GM18907 (cell line): ENCODE measurements at regions not wholly inside any gene's neighbourhood (a gene's known extent, or its start where the extent isn't known, plus 50 kb on each side); places are given as distances from the start of the nearest gene placed in this dataset.
"Not testable (repeated sequence)": the region's sequence is repeated elsewhere in the genome, so short reads cannot be mapped to it uniquely, and the experiment has no call there.

Source experiments
- ATAC-seq: cut with Tn5 transposase; IDR thresholded peaks from one replicate; pipeline ENCODE4 v1.9.1; 2021; ENCODE audit warnings: mild to moderate bottlenecking, moderate library complexity; ENCODE audit not compliant: unreplicated experiment

- no peak for ATAC-seq
These were observed 300.2 kb upstream of the VCX start for GRCh38 chrX:7542587-7543380.

DNA sequence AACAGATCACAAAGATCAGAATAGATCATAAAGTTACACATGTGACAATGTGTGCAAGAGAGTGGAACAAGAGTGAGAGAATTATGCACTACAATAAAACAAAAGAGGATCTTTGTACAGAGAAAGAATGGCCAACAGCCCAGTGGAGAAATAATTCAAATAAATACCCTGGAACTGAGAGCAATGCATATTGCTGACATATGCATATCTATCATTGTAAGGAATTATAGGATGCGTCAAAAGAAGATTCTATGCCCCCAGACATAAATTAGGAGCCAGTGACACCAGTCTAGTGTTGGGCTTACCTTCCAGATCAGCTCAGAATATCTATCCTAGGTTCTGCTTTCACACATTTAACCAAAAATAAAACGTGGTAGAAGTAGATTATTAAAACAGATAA is 320.1 kb upstream of the VCX start:
- no peak for ATAC-seq

GRCh38 chrX:7515681-7516413 is 327.1 kb upstream of the VCX start:
- no peak for ATAC-seq

DNA sequence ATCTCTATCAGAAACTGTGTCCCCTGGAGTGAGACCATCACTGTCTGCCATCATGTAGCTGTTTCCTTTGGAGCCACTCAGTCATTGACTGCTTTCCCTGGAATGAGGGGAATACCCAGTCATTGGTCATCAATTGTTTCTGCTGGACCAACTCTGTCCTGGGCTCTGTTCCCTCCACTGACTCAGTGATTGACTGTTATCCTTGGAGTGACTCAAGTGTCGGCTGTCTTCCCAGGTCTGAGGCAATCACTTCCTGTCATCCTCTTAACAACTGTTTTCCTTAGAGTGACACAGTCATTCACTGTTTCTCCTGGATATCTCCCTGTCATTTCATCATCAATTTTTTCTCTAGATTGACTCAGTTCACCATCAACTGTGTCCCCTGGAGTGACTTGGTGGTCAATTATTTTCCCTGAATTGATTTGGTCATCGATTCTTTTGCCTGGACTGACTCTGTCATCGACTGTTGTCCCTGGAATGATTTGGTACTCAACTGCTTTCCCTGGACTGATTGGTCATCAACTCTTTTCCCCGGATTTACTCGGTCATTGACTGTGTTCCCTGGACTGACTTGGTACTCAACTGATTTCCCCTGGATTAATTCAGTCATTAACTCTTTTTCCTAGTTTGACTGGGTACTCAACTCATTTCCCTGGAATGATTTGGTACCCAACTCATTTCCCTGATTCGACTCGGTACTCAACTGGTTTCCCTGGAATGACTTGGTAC is 327.9 kb upstream of the VCX start:
- ATAC-seq, result no peak

DNA sequence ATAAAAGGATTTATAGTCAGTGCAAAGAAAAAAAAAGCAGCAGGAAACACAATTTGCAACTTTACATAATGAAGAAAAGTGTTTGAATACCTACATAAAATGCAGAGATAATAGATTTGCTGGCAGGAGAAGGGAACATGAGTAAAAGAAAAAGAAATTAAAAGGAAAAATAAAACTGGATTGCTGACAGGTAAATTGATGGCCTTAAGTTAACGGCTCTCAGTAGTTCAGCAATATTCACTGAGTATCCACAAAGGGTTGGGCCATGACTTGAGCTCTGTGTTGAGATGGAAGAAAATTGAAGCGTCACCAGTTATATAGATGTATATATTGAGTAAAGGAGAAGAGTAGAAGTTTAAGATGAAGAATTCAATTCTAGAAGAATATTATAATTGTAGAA is 330.1 kb upstream of the VCX start:
- ATAC-seq, result no peak

DNA sequence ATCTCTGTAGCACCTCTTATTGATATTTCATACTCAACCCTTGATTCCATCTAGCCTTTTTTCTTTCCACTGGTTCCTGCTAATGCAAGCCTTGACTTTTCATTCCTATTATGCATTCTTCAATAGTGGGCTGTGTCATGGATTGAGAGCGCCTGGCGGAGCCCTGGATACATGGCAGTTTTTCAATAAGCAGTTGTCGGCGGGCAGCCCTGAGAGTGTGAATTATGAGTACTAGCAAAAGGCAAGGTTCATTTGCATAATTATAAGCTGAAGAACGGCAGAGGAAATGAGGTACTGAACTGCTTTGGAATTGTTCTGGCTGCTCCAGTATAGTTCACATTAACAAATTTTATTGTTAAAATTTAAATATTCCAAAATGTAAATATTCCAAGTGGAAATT is 339.7 kb upstream of the VCX start:
- ATAC-seq, result no peak

- ATAC-seq, result no peak
These were observed 342.6 kb upstream of the VCX start for GRCh38 chrX:7500386-7500785.

DNA sequence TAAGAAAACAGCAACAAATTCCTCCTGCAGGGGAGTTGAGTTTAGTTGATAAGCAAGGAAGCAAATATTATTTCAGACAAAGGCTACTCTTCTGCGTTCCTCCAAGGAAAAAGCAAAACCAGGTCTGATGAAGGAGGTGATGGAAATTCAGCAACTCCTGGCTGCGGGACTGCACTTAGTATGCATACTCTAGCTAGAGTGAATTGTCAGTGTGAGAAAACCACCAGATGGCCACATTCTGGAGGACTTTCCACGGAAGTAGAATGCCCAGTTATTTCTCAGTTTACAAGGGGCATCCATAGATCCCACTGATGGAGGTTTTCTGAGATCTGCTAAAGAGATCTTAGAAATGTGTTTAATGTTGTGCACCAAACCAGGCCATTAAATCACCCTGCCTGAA is 338.6 kb upstream of the PUDP start:
- no peak for ATAC-seq

DNA sequence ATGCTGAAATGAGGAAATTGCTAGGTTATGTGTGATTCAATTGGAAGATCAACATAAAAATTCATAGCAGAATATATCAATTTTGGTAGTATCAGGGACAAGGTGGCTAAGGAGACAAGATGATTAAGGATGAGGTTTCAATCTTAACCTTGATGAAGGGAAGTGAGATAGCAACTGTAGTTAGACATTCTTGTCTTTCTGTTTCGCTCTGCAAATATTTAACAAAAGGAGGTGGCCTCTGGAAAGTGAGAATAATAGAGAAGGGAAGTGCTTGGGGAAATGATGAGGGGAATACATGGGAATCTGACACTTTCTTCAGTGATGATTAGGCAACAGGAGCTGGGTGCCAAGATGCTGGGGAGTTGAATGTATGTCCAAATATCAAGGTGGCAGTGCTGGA is 337.1 kb upstream of the PUDP start:
- ATAC-seq, result peak; percentile 45

GRCh38 chrX:7480721-7481120 is 332.8 kb upstream of the PUDP start:
- ATAC-seq, result no peak

DNA sequence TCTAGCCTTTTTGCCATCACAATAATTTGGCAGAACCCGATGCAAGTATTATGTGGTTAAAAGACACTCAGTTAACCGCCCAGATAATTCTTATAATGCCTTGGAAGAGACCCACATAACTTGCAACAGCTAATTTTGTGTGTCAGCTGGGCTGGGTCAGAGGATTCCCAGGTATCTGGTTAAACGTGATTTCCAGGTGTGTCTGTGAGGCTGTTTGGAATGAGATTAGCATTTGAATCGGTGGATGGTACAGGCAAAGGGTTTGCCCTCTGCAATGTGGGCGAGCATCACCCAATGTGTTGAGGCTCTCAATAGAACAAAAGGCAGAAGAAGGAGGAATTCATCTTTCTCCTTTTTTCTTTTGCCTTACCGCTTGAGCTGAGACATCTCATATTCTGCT is 314.2 kb upstream of the PUDP start:
- no peak for ATAC-seq

DNA sequence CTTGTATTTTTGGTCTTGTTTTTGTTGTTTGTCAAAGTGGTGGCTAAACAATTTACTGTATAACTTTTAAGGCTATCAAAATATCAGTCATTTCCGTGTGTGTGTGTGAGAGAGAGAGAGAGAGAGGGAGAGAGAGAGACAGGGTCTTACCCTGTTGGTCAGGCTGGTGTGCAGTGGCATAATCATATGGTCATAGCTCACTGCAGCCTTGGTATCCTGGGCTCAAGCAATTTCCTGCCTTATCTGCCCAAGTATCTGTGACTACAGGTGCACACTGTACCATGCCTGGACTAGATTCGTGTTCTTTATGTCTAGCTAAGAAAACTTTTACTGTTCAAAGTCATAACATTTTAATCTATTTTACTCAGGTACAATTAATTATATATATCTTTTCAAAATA is 313.1 kb upstream of the PUDP start:
- not testable (repeated sequence) for ATAC-seq

DNA sequence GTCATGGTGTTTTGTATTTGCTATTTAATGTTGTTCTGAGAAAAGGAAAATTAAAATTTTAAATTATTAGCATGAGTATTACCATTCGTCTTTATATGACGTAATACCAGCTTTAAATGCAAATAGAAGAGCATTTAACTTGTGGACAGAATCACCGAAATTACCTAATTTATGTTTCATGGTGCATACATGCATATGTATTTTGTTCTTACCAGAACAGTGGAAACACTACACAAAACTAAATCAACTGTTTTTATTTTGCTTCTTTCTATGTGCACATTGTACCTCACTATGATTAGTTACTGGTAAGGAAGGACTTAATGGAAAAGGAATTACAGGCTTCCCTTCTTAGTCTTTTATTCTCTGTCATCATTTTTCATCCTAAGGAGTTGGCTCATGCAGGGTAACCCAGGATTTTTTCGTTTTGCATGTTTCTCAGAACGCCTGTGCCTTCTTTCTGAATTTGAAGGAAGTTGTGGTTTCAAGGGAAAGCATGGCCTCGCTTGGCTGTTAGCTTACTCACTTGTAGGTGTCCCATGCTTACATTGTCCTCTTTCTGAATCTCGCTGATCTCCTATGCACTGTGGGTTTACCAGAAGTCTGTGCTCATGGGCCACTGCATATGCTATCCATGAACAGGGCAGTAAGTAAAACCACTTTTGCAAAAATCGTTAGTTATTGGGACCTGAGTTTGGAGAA is 300.0 kb upstream of the PUDP start:
- no peak for ATAC-seq

DNA sequence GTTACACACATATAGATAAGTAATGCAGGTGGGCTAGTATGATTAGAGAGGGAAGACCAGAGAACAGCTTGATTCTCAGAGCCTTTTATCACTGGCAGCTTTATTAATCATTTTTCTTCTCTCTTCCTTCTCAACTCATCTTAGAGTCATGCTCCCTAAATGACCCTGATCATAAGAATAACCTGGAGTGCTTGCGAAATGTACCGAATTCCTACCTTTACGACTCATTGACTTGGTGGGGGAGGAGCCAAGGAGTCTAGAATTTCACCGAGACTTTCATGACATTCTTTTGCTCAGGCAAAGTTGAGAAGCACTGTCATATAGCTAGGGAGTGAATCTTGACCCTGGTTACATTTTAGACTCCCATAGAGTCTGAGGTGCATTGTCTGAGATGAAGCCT is 298.9 kb upstream of the PUDP start:
- no peak for ATAC-seq

- peak; percentile 96 for ATAC-seq
These were observed 297.0 kb upstream of the PUDP start for GRCh38 chrX:7444967-7445366.

GRCh38 chrX:7441586-7441985 is 293.6 kb upstream of the PUDP start:
- no peak for ATAC-seq

GRCh38 chrX:7435822-7436221 is 287.9 kb upstream of the PUDP start:
- no peak for ATAC-seq

DNA sequence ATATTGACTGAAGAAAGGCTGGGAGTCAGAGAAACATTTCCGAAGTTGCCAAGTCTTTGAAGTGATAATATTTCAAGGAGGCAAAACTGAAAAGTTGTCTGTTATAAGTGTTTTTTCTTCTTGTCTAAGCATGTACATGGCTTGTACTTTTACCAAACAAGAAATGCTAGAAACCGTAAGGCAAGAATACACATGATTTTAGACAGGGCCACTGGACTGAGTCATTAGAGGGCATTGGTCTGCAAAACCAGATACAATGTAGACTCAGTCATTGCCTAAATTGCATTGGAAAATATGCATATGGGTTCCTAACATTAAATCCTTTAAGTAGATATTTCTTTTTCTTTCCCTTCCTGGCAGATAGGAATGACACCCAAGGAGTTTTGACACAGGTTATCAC is 284.9 kb upstream of the PUDP start:
- no peak for ATAC-seq

DNA sequence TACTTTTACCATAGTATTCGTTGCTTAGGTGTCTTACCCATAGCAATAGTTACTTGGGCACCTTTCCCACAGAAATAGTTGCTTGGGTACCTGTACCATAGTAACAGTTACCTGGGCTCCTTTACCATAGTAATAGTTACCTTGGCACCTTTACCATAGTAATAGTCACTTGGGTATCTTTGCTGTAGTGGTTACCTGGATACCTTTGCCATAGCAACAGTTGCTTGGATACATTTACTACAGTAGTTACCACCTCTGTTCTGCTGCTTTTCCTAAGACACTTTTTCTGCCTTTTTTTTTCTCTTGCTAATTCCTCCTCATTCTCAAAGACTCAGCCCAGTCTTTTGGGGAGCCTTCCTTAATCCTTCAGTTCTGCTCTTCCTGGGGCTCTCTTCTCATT is 272.8 kb upstream of the PUDP start:
- ATAC-seq, result no peak

- ATAC-seq, result no peak
These were observed 266.8 kb upstream of the PUDP start for GRCh38 chrX:7414753-7415152.

DNA sequence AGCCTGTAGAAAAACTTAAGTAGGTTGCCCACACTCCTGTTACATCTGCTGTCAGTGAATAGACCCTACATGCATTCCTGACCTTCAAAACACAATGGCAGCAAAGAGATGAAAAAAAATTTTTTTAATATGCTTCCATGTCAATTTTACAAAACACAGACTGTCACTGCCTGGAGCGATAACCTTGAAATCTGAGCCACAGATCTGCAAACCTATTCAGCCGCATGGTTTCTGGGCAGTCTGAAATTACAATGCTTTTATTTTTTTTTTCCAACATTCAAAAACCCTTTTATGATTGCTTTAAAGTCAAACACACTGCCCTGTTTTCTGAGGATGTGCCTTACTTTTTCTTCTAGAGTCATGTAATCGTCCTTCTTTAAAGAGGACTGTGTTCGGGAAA is 264.9 kb upstream of the PUDP start:
- no peak for ATAC-seq
